GM19035 (cell line): ENCODE measurements at regions not wholly inside any gene's neighbourhood (a gene's known extent, or its start where the extent isn't known, plus 50 kb on each side); places are given as distances from the start of the nearest gene placed in this dataset.
"Not testable (repeated sequence)": the region's sequence is repeated elsewhere in the genome, so short reads cannot be mapped to it uniquely, and the experiment has no call there.

Experiments used
- ATAC-seq: cut with Tn5 transposase; IDR thresholded peaks from one replicate; pipeline ENCODE4 v1.9.1; 2021; ENCODE audit not compliant: unreplicated experiment

DNA sequence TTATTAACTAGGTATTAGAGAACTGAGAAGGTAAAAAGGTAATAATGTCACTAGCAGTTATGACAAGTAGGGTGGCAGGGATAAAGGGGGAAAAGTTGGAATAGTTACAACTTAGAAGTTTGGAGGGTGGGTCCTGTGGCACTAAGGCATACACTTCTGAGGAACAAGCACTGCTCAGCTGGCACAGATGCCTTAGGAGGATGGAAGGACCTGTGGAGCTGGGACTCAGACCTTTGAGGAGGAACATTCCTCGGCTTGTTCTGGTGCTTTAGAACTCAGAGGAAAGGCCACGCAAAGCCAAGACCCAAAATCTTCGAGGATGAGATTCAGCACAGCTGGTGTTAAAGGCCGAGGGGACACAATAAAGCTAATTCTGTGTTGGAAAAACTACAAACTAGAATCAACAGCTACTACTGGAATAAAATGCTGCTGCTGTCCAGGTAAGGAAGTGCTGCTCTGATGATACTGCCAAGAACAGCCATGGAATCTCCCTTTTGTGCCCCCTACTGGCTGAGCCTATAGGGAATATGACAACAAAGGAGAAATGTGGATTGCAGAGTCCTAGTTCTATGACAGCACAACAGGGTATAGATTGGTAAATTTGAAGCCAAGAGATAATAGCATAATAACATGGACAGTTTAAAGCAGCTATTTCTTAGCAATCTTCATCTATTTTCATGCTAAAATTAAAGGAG lies 126.7 kb downstream of the SLC25A46 start:
- no peak for ATAC-seq

DNA sequence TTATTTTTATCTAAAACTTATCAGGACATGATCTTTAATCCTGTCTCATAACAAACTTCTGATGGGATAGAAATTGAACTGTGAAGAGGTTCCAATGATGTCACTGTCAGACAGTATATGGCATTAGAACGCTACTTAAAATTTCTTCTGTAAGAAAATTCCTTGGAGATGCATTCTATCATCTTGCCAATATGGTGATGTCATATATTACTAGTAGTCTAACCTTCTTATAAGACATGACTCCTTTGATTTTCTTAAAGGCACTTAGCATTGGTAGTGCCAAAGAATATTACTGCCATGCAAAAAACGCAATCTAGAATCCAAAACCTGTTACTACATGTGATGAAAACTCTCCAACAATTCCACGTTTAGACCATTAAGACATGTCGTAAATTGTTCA lies 131.1 kb downstream of the SLC25A46 start:
- ATAC-seq, result no peak

DNA sequence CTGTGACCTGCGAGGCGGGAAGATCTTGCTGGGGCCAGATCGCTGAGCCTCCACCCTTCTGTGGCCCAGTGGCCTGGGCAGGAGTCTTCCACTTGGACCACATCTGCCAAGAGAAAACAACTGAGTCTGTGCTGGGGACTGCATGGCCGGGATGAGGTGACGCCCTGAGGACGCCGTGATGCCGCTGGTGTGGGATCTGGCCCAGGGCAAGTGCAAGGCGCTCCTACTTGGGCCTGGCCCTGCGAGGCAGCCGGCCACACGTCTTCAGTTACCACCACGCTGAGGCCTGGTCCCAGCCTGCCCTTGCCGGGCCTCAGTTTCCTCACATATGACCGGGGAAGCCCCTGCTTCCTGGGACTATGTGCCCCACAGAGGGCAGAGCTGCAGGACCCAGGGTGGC lies 133.4 kb downstream of the SLC25A46 start:
- no peak for ATAC-seq

DNA sequence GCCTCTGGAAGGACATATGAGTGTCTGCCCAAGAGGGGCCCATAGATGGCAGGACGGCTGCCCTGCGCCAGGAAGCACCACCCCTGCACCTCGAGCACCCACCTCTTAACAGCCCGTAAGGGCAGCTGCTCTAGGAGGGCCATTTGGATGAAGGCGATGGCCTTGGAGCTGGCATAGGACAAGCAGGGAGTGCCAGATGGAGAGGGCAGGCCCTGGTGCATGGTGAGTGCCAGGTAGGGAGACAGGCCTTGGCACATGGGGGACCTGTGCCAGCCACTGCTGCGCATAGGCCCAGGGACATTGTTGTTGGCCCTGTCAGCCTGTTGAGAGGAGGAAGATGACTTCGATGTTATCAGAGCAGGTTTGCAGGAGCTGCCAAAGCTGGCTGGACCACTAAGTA lies 134.2 kb downstream of the SLC25A46 start:
- no peak for ATAC-seq

DNA sequence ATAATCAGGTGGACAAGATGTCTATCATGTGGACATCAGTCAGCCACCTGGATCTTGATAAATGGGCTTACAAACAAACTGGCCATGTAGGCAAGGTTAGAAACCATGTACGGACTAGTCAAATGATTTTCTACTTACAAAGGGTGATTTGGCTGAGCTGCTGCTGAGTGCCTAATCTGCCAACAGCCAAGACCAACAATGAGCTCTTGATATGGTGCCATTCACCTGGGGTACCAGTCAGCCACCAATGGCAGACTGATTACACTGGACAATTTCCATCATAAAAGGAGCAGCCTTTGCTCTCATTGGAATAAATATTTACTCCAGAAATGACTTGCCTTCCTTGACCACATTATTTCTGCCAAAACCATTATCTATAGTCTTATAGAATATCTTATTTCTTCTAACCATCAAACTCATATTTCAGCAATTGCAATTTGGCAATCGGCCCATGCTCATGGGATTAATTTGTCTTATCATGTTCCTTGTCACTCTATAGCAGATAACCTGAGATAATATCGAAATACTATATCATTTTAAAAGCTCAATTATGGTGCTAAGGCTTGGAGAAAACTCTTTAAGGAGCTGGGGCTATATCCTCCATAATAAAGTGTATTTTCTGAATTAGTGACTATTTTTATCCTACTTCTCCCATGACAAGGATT lies 135.1 kb downstream of the SLC25A46 start:
- no peak for ATAC-seq

DNA sequence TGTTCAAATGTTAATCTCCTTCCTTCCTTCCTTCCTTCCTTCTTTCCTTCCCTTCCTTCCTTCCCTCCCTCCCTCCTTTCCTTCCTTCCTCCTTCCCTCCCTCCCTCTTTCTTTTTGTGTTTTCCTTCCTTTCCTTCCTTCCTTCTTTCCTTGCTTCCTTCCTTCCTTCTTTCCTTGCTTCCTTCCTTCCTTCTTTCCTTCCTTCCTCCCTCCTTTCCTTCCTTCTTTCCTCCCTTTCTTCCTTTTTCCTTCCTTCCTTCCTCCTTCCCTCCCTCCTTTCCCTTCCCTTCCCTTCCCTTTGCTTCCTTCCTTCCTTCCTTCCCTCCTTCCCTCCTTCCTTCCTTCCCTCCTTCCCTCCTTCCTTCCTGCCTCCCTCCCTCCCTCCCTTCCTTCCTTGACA lies 136.3 kb downstream of the SLC25A46 start:
- not testable (repeated sequence) for ATAC-seq

DNA sequence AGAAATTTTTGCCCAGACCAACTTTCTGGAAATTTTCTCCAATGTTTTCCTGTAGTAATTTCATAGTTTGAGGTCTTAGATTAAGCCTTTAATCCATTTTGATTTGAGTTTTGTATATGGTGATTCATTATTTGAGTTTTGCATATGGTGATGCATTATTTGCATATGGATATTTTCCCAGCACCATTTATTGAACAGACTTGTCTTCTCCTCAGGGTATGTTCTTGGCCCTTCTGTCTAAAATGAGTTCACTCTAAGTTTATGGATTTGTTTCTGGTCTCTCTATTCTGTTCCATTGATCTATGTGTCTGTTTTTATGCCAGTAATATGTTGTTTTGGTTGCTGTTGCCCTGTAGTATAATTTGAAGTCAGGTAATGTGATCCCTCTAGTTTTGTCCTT lies 139.3 kb downstream of the SLC25A46 start:
- ATAC-seq, result no peak

DNA sequence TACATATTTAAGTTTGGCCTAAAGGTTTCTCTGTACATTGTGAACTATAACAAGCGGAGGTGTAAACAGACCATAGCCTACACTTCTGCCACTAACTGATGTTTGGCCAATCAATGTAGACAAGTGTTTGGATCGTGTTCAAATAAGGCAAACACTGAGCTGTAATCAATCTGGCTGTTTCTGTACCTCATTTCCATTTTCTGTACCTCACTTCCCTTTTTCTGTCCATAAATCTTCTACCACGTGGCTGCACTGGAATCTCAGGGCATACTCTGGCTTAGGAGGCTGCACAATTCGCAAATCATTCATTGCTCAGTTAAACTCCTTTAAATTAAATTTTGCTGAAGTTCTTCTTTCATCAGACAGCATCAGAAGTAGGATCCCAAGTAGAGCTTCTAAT lies 140.9 kb downstream of the SLC25A46 start:
- no peak for ATAC-seq

DNA sequence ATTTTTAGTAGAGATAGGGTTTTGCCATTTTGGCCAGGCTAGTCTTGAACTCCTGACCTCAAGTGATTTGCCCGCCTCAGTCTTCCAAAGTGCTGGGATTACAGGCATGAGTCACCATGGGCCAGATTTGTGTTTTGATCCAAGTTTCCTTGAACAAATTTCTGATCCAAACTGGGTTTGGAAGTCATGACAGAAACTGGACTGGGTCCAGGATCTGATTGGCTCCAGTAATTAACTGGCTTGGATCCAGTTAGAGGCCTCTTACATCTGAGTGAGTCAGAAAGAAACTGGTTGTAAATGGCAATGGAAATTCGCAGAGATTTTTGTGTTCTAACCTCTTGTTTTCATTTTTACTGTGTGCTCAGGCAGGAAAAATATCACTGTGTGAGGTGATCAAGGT lies 141.6 kb downstream of the SLC25A46 start:
- no peak for ATAC-seq

DNA sequence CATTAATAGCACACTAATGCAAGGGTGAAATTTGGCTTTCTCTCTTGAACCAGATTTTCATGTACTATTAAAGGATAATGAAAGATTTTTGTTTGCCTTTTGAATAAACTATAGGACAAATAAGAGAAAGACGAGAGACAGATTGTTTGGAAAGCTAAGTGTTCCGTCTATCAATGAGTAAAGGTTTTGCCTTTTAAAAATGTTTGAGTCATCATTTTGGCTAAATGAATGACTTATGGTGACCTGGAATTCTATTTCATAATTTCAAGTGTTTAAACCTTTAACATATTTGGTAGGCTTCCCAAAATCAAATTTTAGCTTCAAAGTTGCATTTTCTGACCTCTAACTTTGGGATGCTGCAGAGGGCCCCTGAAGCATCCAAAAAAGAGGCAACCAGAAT lies 145.2 kb downstream of the SLC25A46 start:
- no peak for ATAC-seq

DNA sequence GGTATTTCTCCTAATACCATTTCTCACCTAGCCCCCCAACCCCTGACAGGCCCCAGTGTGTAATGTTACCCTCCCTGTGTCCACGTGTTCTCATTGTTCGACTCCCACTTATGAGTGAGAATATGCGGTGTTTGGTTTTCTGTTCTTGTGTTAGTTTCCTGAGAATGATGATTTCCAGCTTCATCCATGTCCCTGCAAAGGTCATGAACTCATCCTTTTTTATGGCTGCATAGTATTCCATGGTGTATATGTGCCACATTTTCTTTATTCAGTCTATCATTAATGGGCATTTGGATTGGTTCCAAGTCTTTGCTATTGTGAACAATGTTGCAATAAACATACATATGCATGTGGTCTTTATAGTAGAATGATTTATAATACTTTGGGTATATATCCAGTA lies 148.4 kb downstream of the SLC25A46 start:
- not testable (repeated sequence) for ATAC-seq

DNA sequence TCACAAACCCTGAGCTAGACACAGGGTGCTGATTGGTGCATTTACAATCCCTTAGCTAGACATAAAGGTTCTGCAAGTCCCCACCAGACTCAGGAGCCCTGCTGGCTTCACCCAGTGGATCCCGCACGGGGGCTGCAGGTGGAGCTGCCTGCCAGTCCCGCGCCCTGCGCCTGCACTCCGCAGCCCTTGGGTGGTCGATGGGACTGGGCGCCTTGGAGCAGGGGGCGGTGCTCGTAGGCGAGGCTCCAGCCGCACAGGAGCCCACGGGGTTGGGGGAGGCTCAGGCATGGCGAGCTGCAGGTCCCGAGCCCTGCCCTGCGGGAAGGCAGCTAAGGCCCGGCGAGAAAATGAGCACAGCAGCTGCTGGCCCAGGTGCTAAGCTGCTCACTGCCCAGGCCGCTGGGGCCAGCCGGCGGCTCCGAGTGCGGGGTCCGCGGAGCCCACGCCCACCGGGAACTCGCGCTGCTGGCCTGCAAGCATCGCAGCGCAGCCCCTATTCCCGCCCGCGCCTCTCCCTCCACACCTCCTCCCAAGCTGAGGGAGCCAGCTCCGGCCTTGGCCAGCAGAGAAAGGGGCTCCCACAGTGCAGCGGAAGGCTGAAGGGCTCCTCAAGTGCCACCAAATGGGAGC lies 155.2 kb downstream of the SLC25A46 start:
- not testable (repeated sequence) for ATAC-seq

DNA sequence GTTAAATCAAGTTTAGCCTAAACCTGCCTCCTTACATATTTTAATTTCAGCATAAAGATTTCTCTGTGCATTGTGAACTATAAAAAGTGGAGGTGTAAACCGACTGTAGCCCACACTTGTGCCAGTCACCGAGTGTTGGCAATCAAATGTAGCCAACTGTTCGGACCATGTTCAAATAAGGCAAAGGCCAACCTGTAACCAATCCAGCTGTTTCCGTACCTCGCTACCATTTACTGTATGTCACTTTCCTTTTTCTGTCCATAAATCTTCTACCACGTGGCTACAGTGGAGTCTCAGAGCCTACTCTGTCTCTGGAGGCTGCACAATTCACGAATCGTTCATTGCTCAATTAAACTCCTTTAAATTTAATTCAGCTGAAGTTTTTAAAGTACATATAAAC lies 156.0 kb downstream of the SLC25A46 start:
- no peak for ATAC-seq

DNA sequence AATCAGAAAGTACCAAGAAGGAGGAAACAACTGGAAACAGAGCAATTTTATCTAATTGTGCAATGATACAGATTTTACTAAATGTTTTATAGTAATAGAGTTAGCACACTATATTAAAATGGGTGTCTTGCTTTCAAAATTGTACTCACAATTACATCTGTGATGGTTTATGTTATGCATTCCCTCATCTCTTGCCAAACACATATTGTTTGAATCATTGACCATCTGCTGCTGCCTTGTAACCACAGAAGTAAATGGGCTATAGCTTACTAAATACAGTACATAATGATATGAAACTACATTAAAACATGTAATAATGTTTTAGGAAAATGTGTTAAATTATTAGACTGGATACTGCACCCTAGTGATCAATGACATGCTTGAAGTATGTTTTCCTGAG lies 158.1 kb downstream of the SLC25A46 start:
- ATAC-seq, result no peak

DNA sequence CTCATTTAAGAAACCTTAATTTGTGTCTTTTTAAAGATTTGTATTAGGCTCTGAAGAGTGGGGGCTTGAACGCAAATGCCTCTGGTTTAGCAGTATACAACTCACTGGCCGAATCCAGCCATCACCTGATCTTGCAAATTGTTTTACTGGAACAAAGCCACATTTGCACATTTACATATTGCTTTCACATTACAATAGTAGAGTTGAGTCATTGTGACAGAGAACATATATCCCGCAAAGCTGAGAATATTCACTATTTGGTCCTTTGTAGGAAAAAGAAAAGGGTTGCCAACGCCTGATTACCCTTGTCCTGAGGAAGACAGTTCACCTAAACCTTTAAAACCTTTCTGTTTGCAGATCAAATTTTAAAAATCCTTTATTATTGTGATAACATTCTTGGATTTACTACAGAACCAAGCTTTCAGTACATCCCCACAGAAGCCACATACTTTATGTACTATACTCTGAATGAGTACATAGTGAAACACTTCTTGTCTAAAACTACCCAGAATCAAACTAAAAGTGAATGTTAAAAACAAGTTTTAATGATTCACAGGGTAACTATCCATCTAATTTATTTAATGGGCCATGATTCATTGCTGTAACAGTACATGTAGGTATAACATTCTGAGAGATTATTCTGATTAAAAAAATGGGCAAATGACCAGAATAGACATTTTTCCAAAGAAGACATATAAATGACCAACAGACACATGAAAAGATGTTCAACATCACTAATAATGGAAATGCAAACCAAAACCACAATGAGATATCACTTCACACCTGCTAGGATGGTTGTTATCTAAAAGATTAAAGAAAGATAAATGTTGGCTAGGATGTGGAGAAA lies 161.0 kb downstream of the SLC25A46 start:
- ATAC-seq, result peak; percentile 87

DNA sequence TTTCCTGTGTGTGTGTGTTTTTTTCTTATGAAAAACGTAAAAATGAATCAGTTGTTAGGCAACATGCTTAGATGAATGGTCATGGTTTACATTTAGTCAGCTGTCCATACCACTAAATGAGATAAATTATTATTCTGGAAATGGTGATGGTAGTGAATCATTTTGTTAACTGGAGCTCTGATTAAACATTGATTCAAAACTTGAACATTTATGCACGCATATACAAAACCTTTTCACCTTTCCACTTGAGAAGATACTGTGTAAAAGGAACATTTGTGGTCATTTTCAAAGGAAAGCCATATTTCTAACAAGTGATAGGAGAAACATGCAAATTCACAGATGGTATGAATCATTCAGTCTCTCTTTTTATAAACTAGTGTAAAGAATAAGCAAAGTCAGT lies 162.0 kb downstream of the SLC25A46 start:
- no peak for ATAC-seq

DNA sequence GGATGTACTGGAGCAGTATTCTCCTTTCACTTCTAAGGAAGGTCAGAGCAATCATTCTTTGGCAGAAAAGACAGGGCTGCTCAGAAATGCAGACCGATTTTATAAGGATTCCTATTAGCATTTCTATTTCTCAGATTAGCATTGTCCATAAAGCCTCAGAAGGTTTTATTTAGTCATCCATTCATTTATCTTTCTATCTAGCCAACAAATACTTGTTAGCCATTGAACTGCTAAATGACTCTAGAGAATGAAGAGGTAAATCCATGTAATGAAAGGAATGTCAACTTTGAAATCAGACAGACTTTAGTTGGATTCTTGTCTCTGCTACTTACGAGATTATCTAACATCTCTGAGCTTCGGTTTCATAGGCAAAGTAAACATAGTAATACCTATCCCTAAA lies 165.2 kb downstream of the SLC25A46 start:
- ATAC-seq, result no peak

DNA sequence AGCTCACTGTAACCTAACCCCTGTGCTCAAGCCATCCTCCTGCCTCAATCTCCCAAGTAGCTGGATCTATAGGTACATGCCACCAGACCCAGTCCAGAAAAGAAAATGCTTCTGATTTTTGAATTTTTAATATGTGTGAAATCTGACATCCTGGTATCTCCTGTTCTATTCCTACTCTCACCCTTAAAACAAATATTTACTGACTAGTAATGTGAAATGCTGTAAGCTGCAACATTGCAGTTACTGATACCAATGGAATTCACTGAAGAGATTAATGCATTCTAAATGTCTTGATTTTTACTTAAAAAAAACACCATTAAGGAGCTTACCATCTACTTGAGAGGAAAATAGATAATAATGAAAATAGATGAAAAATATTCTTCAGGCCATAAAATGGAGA lies 162.7 kb upstream of the TSLP start:
- no peak for ATAC-seq

DNA sequence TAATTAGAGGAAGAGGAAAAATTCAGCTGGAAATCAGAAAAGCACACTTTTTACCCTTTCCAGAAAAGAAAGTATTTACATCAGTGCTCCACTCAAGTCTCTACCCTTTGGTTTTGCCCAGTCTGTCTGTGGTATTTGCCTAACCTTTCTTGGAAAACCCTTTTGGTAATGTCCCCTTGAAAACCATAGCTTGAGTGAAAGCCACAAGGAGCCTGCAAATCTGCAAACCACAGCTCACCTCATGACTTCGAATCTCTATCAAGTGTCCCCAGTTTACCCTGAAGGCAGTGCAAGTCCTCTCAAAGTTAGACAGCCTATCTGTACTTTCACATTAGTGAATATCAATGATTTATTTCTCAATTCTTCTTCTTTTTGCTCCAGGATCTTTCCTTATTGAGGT lies 162.1 kb upstream of the TSLP start:
- no peak for ATAC-seq

DNA sequence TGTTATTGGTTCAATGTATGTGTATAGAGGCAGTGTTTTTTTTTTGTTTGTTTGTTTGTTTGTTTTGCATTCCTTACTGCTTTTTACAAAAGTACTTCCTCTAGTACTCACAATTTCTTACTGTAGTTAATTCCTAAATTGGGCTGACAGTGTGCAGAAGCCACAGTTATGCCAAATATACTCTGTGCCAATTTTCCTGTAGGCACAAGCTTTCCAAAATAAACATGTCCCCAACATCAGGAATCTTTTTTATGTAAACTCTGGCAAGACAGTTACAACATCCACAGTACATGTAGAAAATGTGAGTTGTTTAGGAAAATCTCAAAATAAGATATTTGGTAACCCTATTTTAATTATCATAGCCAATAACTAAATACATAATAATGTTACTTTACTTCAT lies 161.6 kb upstream of the TSLP start:
- no peak for ATAC-seq

DNA sequence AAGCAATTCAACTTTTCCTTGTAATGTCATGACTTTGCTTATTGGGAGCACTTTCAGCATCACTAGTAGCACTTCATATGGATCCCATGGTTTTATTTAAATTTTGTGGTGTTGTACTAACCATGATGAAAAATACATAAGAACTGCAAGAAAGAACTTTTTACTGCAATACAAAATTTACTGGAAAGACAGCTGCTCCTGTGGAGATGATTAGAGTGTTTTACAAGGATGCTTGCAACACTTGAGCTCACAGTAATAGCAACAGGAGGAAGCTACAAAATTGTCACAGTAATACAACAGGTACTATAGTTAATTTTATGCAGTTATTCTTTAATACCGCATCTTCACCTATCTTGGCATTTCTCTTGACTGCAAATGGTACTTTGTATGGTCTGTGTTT lies 158.3 kb upstream of the TSLP start:
- ATAC-seq, result no peak
